ENCODE measurements at regions not wholly inside any gene's neighbourhood (a gene's known extent, or its start where the extent isn't known, plus 50 kb on each side); places are given as distances from the start of the nearest gene placed in this dataset.

GRCh38 chr13:75231235-75231634 lies 250.7 kb downstream of the TBC1D4 start:
- TF ChIP-seq USF1 (IDR thresholded peaks at IDR 0.05; ENCODE audit: borderline replicate concordance, low read depth): no peak
- TF ChIP-seq CTCF (IDR thresholded peaks at IDR 0.05): no peak
- TF ChIP-seq SMC3 (IDR thresholded peaks at IDR 0.05; ENCODE audit: low read depth, low read length): no peak
- no peak for TF ChIP-seq USF2 (IDR thresholded peaks at IDR 0.05; ENCODE audit: borderline replicate concordance, low read depth, low read length)
- no peak for TF ChIP-seq EP300 (IDR thresholded peaks at IDR 0.05; ENCODE audit: borderline replicate concordance in 1 of 2, low read depth in 1 of 2, low read length in 1 of 2)
- no peak for TF ChIP-seq MAX (IDR thresholded peaks at IDR 0.05; ENCODE audit: low read depth)
- no peak for TF ChIP-seq GABPA (IDR thresholded peaks at IDR 0.05; ENCODE audit: low read depth)
- no peak for TF ChIP-seq POLR2AphosphoS5 (IDR thresholded peaks at IDR 0.05; ENCODE audit: low read depth, low read length)
- no peak for TF ChIP-seq RXRA (IDR thresholded peaks at IDR 0.05; ENCODE audit: borderline replicate concordance, low read depth)
- no peak for TF ChIP-seq EZH2phosphoT487 (IDR thresholded peaks at IDR 0.05; ENCODE audit: borderline replicate concordance, low read depth)
- TF ChIP-seq ZBTB33 (IDR thresholded peaks at IDR 0.05; ENCODE audit: borderline replicate concordance, low read depth): no peak
- no peak for TF ChIP-seq TAF1 (IDR thresholded peaks at IDR 0.05; ENCODE audit: borderline replicate concordance, low read depth, low read length)
- no peak for TF ChIP-seq PBX3 (IDR thresholded peaks at IDR 0.05)
